Osteocyte (in vitro differentiated cells): ENCODE measurements at regions not wholly inside any gene's neighbourhood (a gene's known extent, or its start where the extent isn't known, plus 50 kb on each side); places are given as distances from the start of the nearest gene placed in this dataset.

Experiments used
- DNase-seq: peaks from one replicate; pipeline ENCODE4 v3.0.0; 2021; ENCODE audit warnings: mixed read lengths; ENCODE audit not compliant: unreplicated experiment; ENCODE audit errors: extremely low spot score
- H3K27ac Mint-ChIP-seq: one replicate; pipeline ENCODE4 v1.8.0; 2021; ENCODE audit warnings: mild to moderate bottlenecking, mixed read lengths; ENCODE audit not compliant: unreplicated experiment
- H3K27me3 Mint-ChIP-seq: one replicate; pipeline ENCODE4 v1.8.0; 2021; ENCODE audit warnings: mixed read lengths; ENCODE audit not compliant: unreplicated experiment
- H3K36me3 Mint-ChIP-seq: one replicate; pipeline ENCODE4 v1.8.0; 2021; ENCODE audit warnings: mixed read lengths; ENCODE audit not compliant: unreplicated experiment
- H3K4me1 Mint-ChIP-seq: one replicate; pipeline ENCODE4 v1.8.0; 2021; ENCODE audit warnings: mixed read lengths; ENCODE audit not compliant: unreplicated experiment
- H3K4me3 Mint-ChIP-seq: one replicate; pipeline ENCODE4 v1.8.0; 2021; ENCODE audit warnings: mild to moderate bottlenecking, moderate library complexity, mixed read lengths; ENCODE audit not compliant: unreplicated experiment
- H3K9me3 Mint-ChIP-seq: one replicate; pipeline ENCODE4 v1.8.0; 2021; ENCODE audit warnings: mixed read lengths; ENCODE audit not compliant: unreplicated experiment
- CTCF ChIP-seq: fragments of 200-600 bp; sonication (generic); IDR thresholded peaks from 2 replicates; pipeline ENCODE4 v1.5.0; 2021; ENCODE audit warnings: antibody characterized with exemption, mild to moderate bottlenecking, moderate library complexity

GRCh38 chr10:120761951-120762350 lies 89.2 kb upstream of the WDR11 start:
- Mint-ChIP-seq H3K27ac (no peak overlapping the region), H3K4me1 (no peaks in the 10 kb centered on the region), H3K4me3 (no peak overlapping the region), H3K27me3 (peaks cover 4% of the 10 kb centered on the region), H3K9me3 (no peaks in the 10 kb centered on the region), H3K36me3 (no peaks in the 10 kb centered on the region)
- no peak for TF ChIP-seq CTCF
- no peak for DNase-seq

- no peak overlapping the region for H3K4me3 Mint-ChIP-seq
- TF ChIP-seq CTCF: no peak
- DNase-seq: no peak
- no peak overlapping the region for H3K27ac Mint-ChIP-seq
- H3K9me3 Mint-ChIP-seq: no peaks in the 10 kb centered on the region
- H3K4me1 Mint-ChIP-seq: no peaks in the 10 kb centered on the region
- no peaks in the 10 kb centered on the region for H3K36me3 Mint-ChIP-seq
- no peaks in the 10 kb centered on the region for H3K27me3 Mint-ChIP-seq
Observed at GRCh38 chr10:120765226-120765803, 85.8 kb upstream of the WDR11 start.

- no peak for DNase-seq
- no peaks in the 10 kb centered on the region for H3K36me3 Mint-ChIP-seq
- no peaks in the 10 kb centered on the region for H3K9me3 Mint-ChIP-seq
- H3K4me3 Mint-ChIP-seq: no peak overlapping the region
- no peaks in the 10 kb centered on the region for H3K27me3 Mint-ChIP-seq
- TF ChIP-seq CTCF: no peak
- no peaks in the 10 kb centered on the region for H3K4me1 Mint-ChIP-seq
- H3K27ac Mint-ChIP-seq: no peak overlapping the region
Observed at GRCh38 chr10:120768227-120768626, 82.9 kb upstream of the WDR11 start.

GRCh38 chr10:120770496-120770895 lies 80.7 kb upstream of the WDR11 start:
- H3K4me1 Mint-ChIP-seq: no peaks in the 10 kb centered on the region
- no peak overlapping the region for H3K27ac Mint-ChIP-seq
- no peak overlapping the region for H3K4me3 Mint-ChIP-seq
- no peak for TF ChIP-seq CTCF
- no peak for DNase-seq
- no peaks in the 10 kb centered on the region for H3K9me3 Mint-ChIP-seq
- no peaks in the 10 kb centered on the region for H3K36me3 Mint-ChIP-seq
- no peaks in the 10 kb centered on the region for H3K27me3 Mint-ChIP-seq

- Mint-ChIP-seq H3K27me3 (no peaks in the 10 kb centered on the region), H3K27ac (no peak overlapping the region), H3K4me1 (no peaks in the 10 kb centered on the region), H3K4me3 (no peak overlapping the region), H3K9me3 (no peaks in the 10 kb centered on the region), H3K36me3 (no peaks in the 10 kb centered on the region)
- no peak for DNase-seq
- TF ChIP-seq CTCF: no peak
Observed at GRCh38 chr10:120776442-120776841, 74.7 kb upstream of the WDR11 start.
